ENCODE measurements at regions not wholly inside any gene's neighbourhood (a gene's known extent, or its start where the extent isn't known, plus 50 kb on each side); places are given as distances from the start of the nearest gene placed in this dataset.

- no peak for DNase-seq
These were observed 291.5 kb downstream of the ZSWIM6 start for GRCh38 chr5:61623401-61624069.

DNA sequence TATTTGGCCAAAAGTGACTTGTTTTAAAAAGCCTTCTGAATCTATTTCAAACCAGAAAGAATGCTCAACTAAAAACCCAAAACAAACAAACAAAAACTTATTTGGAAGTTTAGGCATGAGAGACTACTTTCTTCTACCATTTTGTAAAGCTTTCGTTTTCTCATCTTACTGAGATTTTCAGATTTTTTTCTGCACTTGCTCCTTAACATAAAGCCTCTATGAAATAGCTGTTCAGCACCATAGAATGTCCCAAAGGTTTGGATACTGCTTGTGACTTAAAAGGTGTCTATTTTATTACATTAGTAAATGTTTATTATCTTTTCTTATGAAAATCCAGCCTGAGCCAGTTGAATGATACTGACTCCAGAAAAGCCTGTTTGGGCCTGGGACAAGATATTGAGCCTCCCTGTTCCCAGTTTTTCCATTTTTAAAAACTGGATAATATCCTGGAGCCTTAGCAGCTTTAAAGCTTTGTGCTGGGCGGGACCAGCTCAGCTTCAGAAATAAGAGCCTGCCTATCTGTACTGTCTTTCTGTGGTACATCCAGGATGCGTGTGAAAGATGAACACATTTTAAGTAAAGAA, 292.6 kb downstream of the ZSWIM6 start:
- no peak for DNase-seq

GRCh38 chr5:61625137-61625561, 293.1 kb downstream of the ZSWIM6 start:
- no peak for DNase-seq

GRCh38 chr5:61625681-61626621, 293.9 kb downstream of the ZSWIM6 start:
- peak; percentile 23 for DNase-seq

DNA sequence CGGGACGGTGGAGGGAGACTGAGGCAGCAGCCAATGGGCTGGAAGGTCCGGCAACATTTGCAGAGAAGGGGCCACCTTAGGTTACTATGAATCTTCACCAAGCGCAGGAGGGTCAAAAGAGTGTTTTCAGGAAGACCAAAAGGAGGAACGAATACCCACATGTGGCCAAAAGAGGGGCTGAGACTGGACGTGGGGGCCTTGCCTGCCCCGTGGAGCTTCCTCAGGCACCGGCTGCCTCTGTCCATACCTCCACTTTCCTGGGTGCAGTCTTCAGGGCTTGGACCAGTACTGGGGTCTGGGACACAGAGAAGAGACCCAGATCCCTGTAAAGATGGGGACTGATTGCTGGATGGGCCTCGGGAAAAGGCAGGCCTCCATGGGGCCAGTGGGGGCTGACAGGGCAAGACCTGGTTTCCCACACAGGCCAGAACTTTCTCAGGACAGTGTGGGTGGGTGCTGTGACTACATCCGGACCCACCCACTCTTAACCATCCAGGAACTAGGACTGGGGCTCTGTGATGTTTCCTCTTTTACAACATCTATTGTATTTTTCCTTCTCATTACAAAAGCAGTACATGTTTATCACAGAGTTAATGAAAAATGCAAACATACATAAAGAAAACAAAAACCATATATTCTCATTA, 294.7 kb downstream of the ZSWIM6 start:
- DNase-seq: no peak

- DNase-seq: no peak
These were observed 295.5 kb downstream of the ZSWIM6 start for GRCh38 chr5:61627531-61627930.

DNA sequence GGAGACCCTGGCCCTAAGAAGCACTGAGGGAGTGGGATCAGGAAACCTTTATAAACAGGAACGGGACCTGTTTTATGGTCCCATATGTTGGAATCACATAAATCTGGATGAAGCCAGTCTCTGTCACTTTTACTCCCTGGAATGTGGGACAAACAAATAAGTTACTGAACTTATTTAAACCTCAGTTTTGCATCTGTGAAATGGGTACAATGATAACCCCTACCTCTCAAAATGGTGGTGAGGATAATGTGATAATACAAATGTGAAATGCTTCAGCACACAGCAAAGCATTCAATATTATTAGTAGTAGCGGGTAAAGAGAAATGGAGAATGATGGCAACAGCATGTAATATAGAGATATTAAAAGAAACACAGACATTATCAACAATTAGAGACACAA, 298.9 kb downstream of the ZSWIM6 start:
- DNase-seq: no peak

- no peak for DNase-seq
These were observed 299.4 kb downstream of the ZSWIM6 start for GRCh38 chr5:61631438-61631941.

- no peak for DNase-seq
These were observed 300.0 kb downstream of the ZSWIM6 start for GRCh38 chr5:61632064-61632463.

- DNase-seq: no peak
These were observed 303.2 kb downstream of the ZSWIM6 start for GRCh38 chr5:61635271-61635670.

GRCh38 chr5:61637566-61637965, 305.5 kb downstream of the ZSWIM6 start:
- no peak for DNase-seq

- DNase-seq: no peak
These were observed 306.4 kb downstream of the ZSWIM6 start for GRCh38 chr5:61638476-61638875.

- no peak for DNase-seq
These were observed 308.3 kb downstream of the ZSWIM6 start for GRCh38 chr5:61640179-61641021.

DNA sequence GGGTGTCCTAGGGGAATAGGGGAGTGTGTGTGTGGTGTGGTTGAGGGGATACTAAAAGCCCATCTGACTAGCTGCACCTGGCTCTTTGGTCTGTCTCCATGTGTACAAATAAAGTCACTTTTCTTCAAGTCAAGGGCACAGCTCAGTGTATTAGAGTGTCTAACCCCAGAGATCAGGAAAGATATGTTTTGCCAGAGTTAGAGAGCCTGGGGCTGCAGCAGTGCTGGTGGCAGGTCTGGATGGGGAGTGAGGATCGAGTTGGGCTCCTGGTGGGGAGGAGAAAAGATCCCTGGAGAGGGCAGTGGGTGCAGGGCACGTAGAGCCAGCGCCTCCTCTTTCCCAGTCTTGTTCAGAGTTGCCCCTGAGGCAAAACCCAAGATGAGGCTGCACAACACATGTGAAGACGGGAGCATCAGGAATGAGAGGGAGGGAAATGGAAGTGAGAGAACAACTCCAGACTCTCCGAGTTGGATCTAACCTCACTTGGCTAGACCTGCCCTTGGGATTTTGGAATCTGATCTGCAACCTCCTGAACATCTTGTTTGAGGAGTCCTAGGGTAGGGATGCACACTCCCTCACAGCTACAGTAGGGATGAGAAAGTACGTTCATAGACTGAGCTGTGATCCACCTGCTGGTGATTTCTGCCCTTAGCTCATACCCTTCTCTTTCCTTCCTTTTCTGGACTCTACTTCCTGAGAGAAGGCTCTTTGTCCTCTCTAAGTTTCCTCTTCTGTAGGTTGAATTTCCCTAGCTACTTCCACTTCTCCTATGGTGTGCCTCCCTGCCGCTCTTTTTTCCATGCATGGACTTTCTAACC, 309.9 kb downstream of the ZSWIM6 start:
- no peak for DNase-seq

DNA sequence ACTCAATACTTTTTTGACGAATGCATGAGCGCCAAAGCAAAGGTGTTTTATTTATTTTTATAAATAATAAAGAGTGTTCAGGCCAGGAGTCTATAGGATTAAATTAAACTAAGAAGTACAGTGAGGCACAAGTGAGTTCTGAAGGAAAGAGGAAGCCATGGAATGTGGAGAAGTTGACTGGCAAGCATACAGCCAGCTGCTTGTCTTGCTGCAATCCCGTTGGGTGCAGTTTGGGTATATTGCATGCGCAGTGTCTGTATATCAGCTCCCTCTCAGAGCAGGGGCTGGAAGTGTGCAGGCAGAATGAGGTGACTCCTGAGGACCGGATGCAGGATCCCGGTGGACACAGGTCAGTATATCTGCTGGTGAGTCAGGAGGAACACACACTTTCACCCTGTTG, 315.6 kb downstream of the ZSWIM6 start:
- DNase-seq: no peak

GRCh38 chr5:61649231-61649630, 317.2 kb downstream of the ZSWIM6 start:
- DNase-seq: no peak

- no peak for DNase-seq
These were observed 317.9 kb downstream of the ZSWIM6 start for GRCh38 chr5:61649971-61650370.

DNA sequence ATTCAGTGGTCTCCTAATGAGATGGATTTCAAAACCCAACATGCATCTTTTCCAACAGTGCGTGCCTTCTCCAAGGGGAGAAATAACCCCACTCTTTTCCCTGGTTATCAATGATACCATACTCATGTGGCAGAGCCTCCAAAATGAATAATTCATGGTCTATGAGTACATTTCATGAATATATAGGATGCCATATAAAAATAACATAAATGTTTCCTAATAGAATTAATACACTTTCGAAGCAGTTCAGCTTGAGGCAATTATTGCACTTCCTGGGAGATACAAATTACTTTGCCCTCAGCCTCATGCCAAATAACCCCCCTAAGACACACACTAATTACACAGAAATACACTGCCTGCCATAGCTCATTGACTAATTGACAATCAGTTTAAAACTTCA, 318.6 kb downstream of the ZSWIM6 start:
- DNase-seq: no peak

DNA sequence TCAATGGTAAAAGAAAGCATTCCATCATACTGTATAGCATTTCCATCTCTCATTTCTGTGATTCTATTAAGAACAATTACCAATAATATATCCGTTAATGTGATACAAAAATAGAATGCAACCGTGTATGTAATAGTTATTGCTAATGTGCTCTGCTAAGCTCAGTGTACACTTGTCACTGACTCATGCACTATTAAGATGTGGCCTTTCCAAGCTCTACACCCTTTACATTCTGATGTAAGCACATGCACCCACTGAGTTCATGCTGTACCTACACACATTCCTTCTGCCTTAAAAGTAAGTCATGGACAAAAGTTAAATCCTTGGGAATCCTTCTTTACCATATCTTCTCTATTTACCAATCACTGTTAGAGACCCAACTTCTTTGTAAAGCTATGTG, 319.1 kb downstream of the ZSWIM6 start:
- DNase-seq: no peak

- no peak for DNase-seq
These were observed 320.9 kb downstream of the ZSWIM6 start for GRCh38 chr5:61652916-61653315.
